ENCODE measurements at regions not wholly inside any gene's neighbourhood (a gene's known extent, or its start where the extent isn't known, plus 50 kb on each side); places are given as distances from the start of the nearest gene placed in this dataset.

- DNase-seq (ENCODE audit: low read depth), result no peak
These were observed 209.6 kb upstream of the PCSK2 start for GRCh38 chr20:17017232-17017631.

GRCh38 chr20:17021481-17021880 is 205.4 kb upstream of the PCSK2 start:
- no peak for DNase-seq (ENCODE audit: low read depth)

- no peak for DNase-seq (ENCODE audit: low read depth)
These were observed 203.8 kb upstream of the PCSK2 start for GRCh38 chr20:17023036-17023435.

- peak; percentile 1 for DNase-seq (ENCODE audit: low read depth)
These were observed 203.0 kb upstream of the PCSK2 start for GRCh38 chr20:17023806-17024205.

GRCh38 chr20:17024513-17025119 is 202.2 kb upstream of the PCSK2 start:
- DNase-seq (ENCODE audit: low read depth), result peak; percentile 27

- DNase-seq (ENCODE audit: low read depth), result no peak
These were observed 200.5 kb upstream of the PCSK2 start for GRCh38 chr20:17026346-17026745.

GRCh38 chr20:17029698-17030097 is 197.1 kb upstream of the PCSK2 start:
- no peak for DNase-seq (ENCODE audit: low read depth)

GRCh38 chr20:17036541-17036940 is 190.3 kb upstream of the PCSK2 start:
- DNase-seq (ENCODE audit: low read depth), result no peak

GRCh38 chr20:17042122-17042521 is 184.7 kb upstream of the PCSK2 start:
- DNase-seq (ENCODE audit: low read depth), result no peak

GRCh38 chr20:17043323-17043722 is 183.5 kb upstream of the PCSK2 start:
- DNase-seq (ENCODE audit: low read depth), result no peak

- no peak for DNase-seq (ENCODE audit: low read depth)
These were observed 181.9 kb upstream of the PCSK2 start for GRCh38 chr20:17044891-17045290.

GRCh38 chr20:17059465-17059864 is 167.4 kb upstream of the PCSK2 start:
- DNase-seq (ENCODE audit: low read depth), result peak; percentile 12

GRCh38 chr20:17061715-17062114 is 165.1 kb upstream of the PCSK2 start:
- no peak for DNase-seq (ENCODE audit: low read depth)

GRCh38 chr20:17062712-17063111 is 164.1 kb upstream of the PCSK2 start:
- DNase-seq (ENCODE audit: low read depth), result no peak

- DNase-seq (ENCODE audit: low read depth), result no peak
These were observed 159.9 kb upstream of the PCSK2 start for GRCh38 chr20:17066902-17067301.

- no peak for DNase-seq (ENCODE audit: low read depth)
These were observed 158.6 kb upstream of the PCSK2 start for GRCh38 chr20:17068084-17068711.

GRCh38 chr20:17077030-17077429 is 149.8 kb upstream of the PCSK2 start:
- no peak for DNase-seq (ENCODE audit: low read depth)

GRCh38 chr20:17083738-17084137 is 143.1 kb upstream of the PCSK2 start:
- DNase-seq (ENCODE audit: low read depth), result no peak

GRCh38 chr20:17084909-17085308 is 141.9 kb upstream of the PCSK2 start:
- DNase-seq (ENCODE audit: low read depth), result no peak

- no peak for DNase-seq (ENCODE audit: low read depth)
These were observed 133.1 kb upstream of the PCSK2 start for GRCh38 chr20:17093782-17094181.

- DNase-seq (ENCODE audit: low read depth), result no peak
These were observed 129.2 kb upstream of the PCSK2 start for GRCh38 chr20:17097603-17098002.

GRCh38 chr20:17100506-17100905 is 126.3 kb upstream of the PCSK2 start:
- DNase-seq (ENCODE audit: low read depth), result no peak

GRCh38 chr20:17107127-17107526 is 119.7 kb upstream of the PCSK2 start:
- DNase-seq (ENCODE audit: low read depth), result no peak

- no peak for DNase-seq (ENCODE audit: low read depth)
These were observed 117.9 kb upstream of the PCSK2 start for GRCh38 chr20:17108896-17109295.
